B cell (primary cell): ENCODE measurements at regions not wholly inside any gene's neighbourhood (a gene's known extent, or its start where the extent isn't known, plus 50 kb on each side); places are given as distances from the start of the nearest gene placed in this dataset.

Experiments used
- ATAC-seq: fragments of 200-7000 bp; cut with Tn5 transposase; one replicate; pipeline ENCODE4 v1.10.0; 2021; ENCODE audit warnings: low read depth, mild to moderate bottlenecking, moderate number of reproducible peaks, moderate library complexity
- CTCF ChIA-PET: fragments of 350-600 bp; sonication (Branson Sonifier 250); formaldehyde crosslinking; loops from one replicate; lab custom pipeline; 2021; ENCODE audit warnings: antibody characterized with exemption, inconsistent platforms; lab: Charles Lee
- POLR2A ChIA-PET: fragments of 350-600 bp; sonication (Branson Sonifier 250); formaldehyde crosslinking; loops from one replicate; lab custom pipeline; 2021; ENCODE audit warnings: antibody characterized with exemption; lab: Charles Lee
- DNase-seq: peaks from one replicate; pipeline ENCODE4 v3.0.0; 2013
- H2AFZ ChIP-seq: 2 replicates; pipeline ENCODE4 v1.6.1; 2012; ENCODE audit warnings: mild to moderate bottlenecking, low read depth, low read length; ENCODE audit not compliant: insufficient read depth, poor library complexity, severe bottlenecking
- H3K27ac ChIP-seq, 2 donors: 1 replicate in 1 of 2; 2 replicates in 1 of 2; pipeline ENCODE4 v1.5.1; 2012 to 2013; ENCODE audit warnings: low read length in 2 of 2, mild to moderate bottlenecking in 2 of 2, moderate library complexity in 1 of 2
- H3K27me3 ChIP-seq, 4 experiments: fragments of 200-600 bp in 1 of 4; sonication (generic) in 1 of 4; replicated peaks in 1 of 4; 1 replicate in 2 of 4; 2 replicates in 2 of 4; pipeline versions ENCODE4 v1.6.1 to v1.7.0; 2013 to 2016; ENCODE audit warnings: low read length in 3 of 4, mild to moderate bottlenecking in 2 of 4, mixed read lengths in 1 of 4, moderate library complexity in 1 of 4; ENCODE audit not compliant: insufficient read depth in 4 of 4, control insufficient read depth in 3 of 4; ENCODE audit errors: control extremely low read depth in 1 of 4
- H3K36me3 ChIP-seq, 2 experiments: replicated peaks in 1 of 2; 1 replicate in 1 of 2; 2 replicates in 1 of 2; pipeline versions ENCODE4 v1.6.1 to v1.7.1; 2013; ENCODE audit warnings: low read length in 1 of 2; ENCODE audit not compliant: insufficient read depth in 2 of 2, control insufficient read depth in 1 of 2; ENCODE audit errors: control extremely low read depth in 1 of 2, extremely low read depth in 1 of 2
- H3K4me1 ChIP-seq, 2 donors: fragments of 200-600 bp in 1 of 2; sonication (generic) in 1 of 2; 1 replicate in 1 of 2; 2 replicates in 1 of 2; pipeline versions ENCODE4 v1.5.1 to v1.6.1; 2013 to 2017; ENCODE audit warnings: low read length in 2 of 2; ENCODE audit not compliant: control insufficient read depth in 2 of 2, insufficient read depth in 2 of 2
- H3K4me2 ChIP-seq: replicated peaks from 2 replicates; pipeline ENCODE3; 2012; ENCODE audit warnings: mild to moderate bottlenecking, low read depth, low read length; ENCODE audit not compliant: poor library complexity, severe bottlenecking
- H3K4me3 ChIP-seq, 5 experiments: fragments of 200-600 bp in 1 of 5; sonication (generic) in 1 of 5; 1 replicate in 3 of 5; 2 replicates in 2 of 5; pipeline versions ENCODE4 v1.5.1 to v1.7.0; 2011 to 2016; ENCODE audit warnings: low read length in 4 of 5, mild to moderate bottlenecking in 4 of 5, low read depth in 2 of 5, control low read depth in 1 of 5, moderate library complexity in 1 of 5; ENCODE audit not compliant: insufficient read depth in 1 of 5; ENCODE audit errors: control extremely low read depth in 1 of 5, extremely low read depth in 1 of 5
- H3K79me2 ChIP-seq: fragments of 200-600 bp; sonication (generic); one replicate; pipeline ENCODE4 v1.6.0; 2016; ENCODE audit warnings: low read length; ENCODE audit not compliant: control insufficient read depth, insufficient read depth
- H3K9ac ChIP-seq: fragments of 200-600 bp; sonication (generic); 2 replicates; pipeline ENCODE4 v1.6.1; 2017; ENCODE audit warnings: mild to moderate bottlenecking, low read length, moderate library complexity
- H3K9me3 ChIP-seq, 3 donors: one replicate each; pipeline versions ENCODE4 v1.6.1 to v1.7.1; 2013; ENCODE audit warnings: low read length in 2 of 3; ENCODE audit not compliant: control insufficient read depth in 2 of 3, insufficient read depth in 1 of 3; ENCODE audit errors: control extremely low read depth in 1 of 3
- H4K20me1 ChIP-seq: 2 replicates; pipeline ENCODE4 v1.6.0; 2012; ENCODE audit warnings: mild to moderate bottlenecking, low read length; ENCODE audit not compliant: insufficient read depth, control insufficient read depth, poor library complexity, severe bottlenecking
- H3K27ac Mint-ChIP-seq: one replicate; pipeline ENCODE4 v1.8.0; 2021; ENCODE audit warnings: mixed read lengths
- H3K27me3 Mint-ChIP-seq: one replicate; pipeline ENCODE4 v1.8.0; 2021; ENCODE audit warnings: mixed read lengths
- H3K4me1 Mint-ChIP-seq: one replicate; pipeline ENCODE4 v1.8.0; 2021; ENCODE audit warnings: mixed read lengths
- H3K4me3 Mint-ChIP-seq: one replicate; pipeline ENCODE4 v1.8.0; 2021; ENCODE audit warnings: mixed read lengths
- H3K9me3 Mint-ChIP-seq: one replicate; pipeline ENCODE4 v1.8.0; 2022; ENCODE audit warnings: mixed read lengths; ENCODE audit not compliant: insufficient read depth
- EZH2 ChIP-seq: IDR thresholded peaks from 2 replicates; pipeline ENCODE4 v1.6.1; 2012; ENCODE audit warnings: borderline replicate concordance, low read depth, mild to moderate bottlenecking, moderate library complexity, low read length; ENCODE audit not compliant: insufficient read depth, poor library complexity, severe bottlenecking
- WGBS: methylation state at CpG from one replicate; pipeline ENCODE4 v1.1.5; 2013; ENCODE audit warnings: missing lambda C conversion rate; ENCODE audit not compliant: insufficient coverage; 5-methylcytosine and 5-hydroxymethylcytosine counted together
- intact Hi-C: fragments of 100-400 bp; cut with micrococcal nuclease; formaldehyde crosslinking; loops from one replicate; pipeline ENCODE4 v1.10.0; 2022
- TF ChIP-seq, protein P1 (sequence below): fragments of 200-600 bp; IDR thresholded peaks from one replicate; pipeline ENCODE4 v1.8.0; 2022; ENCODE audit warnings: antibody characterized with exemption, mild to moderate bottlenecking

DNA sequence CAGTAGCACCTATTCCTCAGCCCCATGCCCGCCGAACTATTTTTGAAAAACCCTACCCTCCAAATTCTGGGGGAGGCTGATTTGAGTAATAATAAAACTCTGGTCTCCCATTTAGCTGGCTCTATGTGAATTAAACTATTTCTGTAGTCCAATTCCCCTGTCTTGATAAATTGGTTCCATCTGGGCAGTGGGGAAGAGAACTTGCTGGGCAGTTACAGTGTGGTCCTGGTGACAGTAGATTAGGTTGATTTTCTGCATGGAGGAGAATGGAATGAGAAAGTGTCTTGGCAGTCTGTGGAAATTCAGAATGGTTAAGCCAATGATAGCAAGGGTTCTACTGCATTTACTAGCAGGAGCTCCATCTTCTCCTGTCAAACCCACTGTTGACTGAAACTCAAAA lies 95.0 kb downstream of the SPP2 start:
- intact Hi-C loops: no loop called here
- ATAC-seq: no peak
- Mint-ChIP-seq H3K9me3 (no peaks in the 10 kb centered on the region), H3K27ac (no peak overlapping the region), H3K4me1 (peaks cover 8% of the 10 kb centered on the region), H3K27me3 (peaks cover 36% of the 10 kb centered on the region), H3K4me3 (no peak overlapping the region)
- WGBS: no CpG with 5 or more reads among the region's 2 CpGs
- Histone ChIP-seq H3K4me1 (peaks cover 5 to 8% of the 10 kb centered on the region in 2 donors), H3K4me3 (no peak overlapping the region), H3K79me2 (no peaks in the 10 kb centered on the region), H2AFZ (no peak overlapping the region), H3K9me3 (no peaks in the 10 kb centered on the region), H3K27me3 (peaks cover 0 to 19% (median 3%) of the 10 kb centered on the region in 4 experiments), H3K4me2 (no peak overlapping the region), H3K36me3 (no peaks in the 10 kb centered on the region), H3K9ac (no peak overlapping the region), H3K27ac (no peak overlapping the region), H4K20me1 (no peaks in the 10 kb centered on the region)
- ChIA-PET POLR2A (no interaction called here), CTCF (interaction anchor here (1.3 to 1.5 kb wide), 2 partner anchors 10 to 357 kb away, joined by 4 to 5 read pairs; no protein-coding TSS in a partner anchor)
- no peak for DNase-seq
- no peak for TF ChIP-seq EZH2
- TF ChIP-seq, protein P1, sequence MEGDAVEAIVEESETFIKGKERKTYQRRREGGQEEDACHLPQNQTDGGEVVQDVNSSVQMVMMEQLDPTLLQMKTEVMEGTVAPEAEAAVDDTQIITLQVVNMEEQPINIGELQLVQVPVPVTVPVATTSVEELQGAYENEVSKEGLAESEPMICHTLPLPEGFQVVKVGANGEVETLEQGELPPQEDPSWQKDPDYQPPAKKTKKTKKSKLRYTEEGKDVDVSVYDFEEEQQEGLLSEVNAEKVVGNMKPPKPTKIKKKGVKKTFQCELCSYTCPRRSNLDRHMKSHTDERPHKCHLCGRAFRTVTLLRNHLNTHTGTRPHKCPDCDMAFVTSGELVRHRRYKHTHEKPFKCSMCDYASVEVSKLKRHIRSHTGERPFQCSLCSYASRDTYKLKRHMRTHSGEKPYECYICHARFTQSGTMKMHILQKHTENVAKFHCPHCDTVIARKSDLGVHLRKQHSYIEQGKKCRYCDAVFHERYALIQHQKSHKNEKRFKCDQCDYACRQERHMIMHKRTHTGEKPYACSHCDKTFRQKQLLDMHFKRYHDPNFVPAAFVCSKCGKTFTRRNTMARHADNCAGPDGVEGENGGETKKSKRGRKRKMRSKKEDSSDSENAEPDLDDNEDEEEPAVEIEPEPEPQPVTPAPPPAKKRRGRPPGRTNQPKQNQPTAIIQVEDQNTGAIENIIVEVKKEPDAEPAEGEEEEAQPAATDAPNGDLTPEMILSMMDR: no peak

DNA sequence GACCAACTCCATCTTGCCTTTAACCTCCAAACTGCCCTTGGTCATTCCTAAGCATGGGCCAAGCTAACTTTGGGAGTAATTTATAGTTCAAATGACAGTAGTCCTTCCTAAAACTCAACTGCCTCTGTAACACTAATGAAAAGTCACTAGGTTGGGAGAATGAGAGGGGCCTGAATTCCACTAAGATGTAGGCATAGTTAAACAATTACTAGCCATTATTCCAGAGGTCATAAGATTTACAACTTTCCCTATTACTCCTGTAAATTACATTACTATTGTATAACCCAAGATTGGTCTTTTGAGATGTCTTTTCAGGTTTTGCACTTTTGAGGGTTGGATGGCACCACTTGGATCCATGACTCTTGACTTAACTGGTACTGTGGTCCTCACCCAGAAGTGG lies 94.6 kb downstream of the SPP2 start:
- H3K4me3 Mint-ChIP-seq: no peak overlapping the region
- Histone ChIP-seq H3K4me1 (peaks cover 5 to 8% of the 10 kb centered on the region in 2 donors), H3K27ac (no peak overlapping the region), H3K4me2 (no peak overlapping the region), H3K9me3 (no peaks in the 10 kb centered on the region), H2AFZ (no peak overlapping the region), H3K27me3 (peaks cover 0 to 22% (median 6%) of the 10 kb centered on the region in 4 experiments), H3K79me2 (no peaks in the 10 kb centered on the region), H3K36me3 (no peaks in the 10 kb centered on the region), H3K9ac (no peak overlapping the region), H3K4me3 (no peak overlapping the region), H4K20me1 (no peaks in the 10 kb centered on the region)
- H3K4me1 Mint-ChIP-seq: peaks cover 8% of the 10 kb centered on the region
- no peaks in the 10 kb centered on the region for H3K9me3 Mint-ChIP-seq
- intact Hi-C loops: no loop called here
- peaks cover 36% of the 10 kb centered on the region for H3K27me3 Mint-ChIP-seq
- ChIA-PET CTCF (interaction anchor here (1.3 kb wide), 1 partner anchor 10 kb away, joined by 4 read pairs; no protein-coding TSS in a partner anchor), POLR2A (no interaction called here)
- H3K27ac Mint-ChIP-seq: no peak overlapping the region
- no peak for DNase-seq
- TF ChIP-seq, protein P1: no peak
- TF ChIP-seq EZH2: no peak
- no peak for ATAC-seq
